ENCODE measurements at regions not wholly inside any gene's neighbourhood (a gene's known extent, or its start where the extent isn't known, plus 50 kb on each side); places are given as distances from the start of the nearest gene placed in this dataset.

GRCh38 chr2:117170897-117171296, 643.6 kb upstream of the DDX18 start:
- no peak for DNase-seq (ENCODE audit: extremely low spot score, unreplicated experiment)
- Mint-ChIP-seq H3K9me3 (ENCODE audit: unreplicated experiment) (peaks cover 30% of the 10 kb centered on the region), H3K4me1 (ENCODE audit: unreplicated experiment) (no peaks in the 10 kb centered on the region), H3K36me3 (ENCODE audit: unreplicated experiment) (no peaks in the 10 kb centered on the region), H3K4me3 (ENCODE audit: unreplicated experiment) (no peak overlapping the region), H3K27ac (ENCODE audit: unreplicated experiment) (no peak overlapping the region), H3K27me3 (ENCODE audit: unreplicated experiment) (no peaks in the 10 kb centered on the region)
- no peak for TF ChIP-seq CTCF (IDR thresholded peaks at IDR 0.05)

- DNase-seq (ENCODE audit: extremely low spot score, unreplicated experiment): no peak
- no peaks in the 10 kb centered on the region for H3K27me3 Mint-ChIP-seq (ENCODE audit: unreplicated experiment)
- H3K9me3 Mint-ChIP-seq (ENCODE audit: unreplicated experiment): peaks cover 6% of the 10 kb centered on the region
- H3K27ac Mint-ChIP-seq (ENCODE audit: unreplicated experiment): no peak overlapping the region
- TF ChIP-seq CTCF (IDR thresholded peaks at IDR 0.05): no peak
- no peaks in the 10 kb centered on the region for H3K36me3 Mint-ChIP-seq (ENCODE audit: unreplicated experiment)
- no peak overlapping the region for H3K4me3 Mint-ChIP-seq (ENCODE audit: unreplicated experiment)
- no peaks in the 10 kb centered on the region for H3K4me1 Mint-ChIP-seq (ENCODE audit: unreplicated experiment)
These were observed 635.1 kb upstream of the DDX18 start for GRCh38 chr2:117179405-117179804.

- no peaks in the 10 kb centered on the region for H3K27me3 Mint-ChIP-seq (ENCODE audit: unreplicated experiment)
- H3K4me1 Mint-ChIP-seq (ENCODE audit: unreplicated experiment): no peaks in the 10 kb centered on the region
- DNase-seq (ENCODE audit: extremely low spot score, unreplicated experiment): no peak
- H3K9me3 Mint-ChIP-seq (ENCODE audit: unreplicated experiment): peaks cover 3% of the 10 kb centered on the region
- no peak overlapping the region for H3K4me3 Mint-ChIP-seq (ENCODE audit: unreplicated experiment)
- TF ChIP-seq CTCF (IDR thresholded peaks at IDR 0.05): no peak
- no peaks in the 10 kb centered on the region for H3K36me3 Mint-ChIP-seq (ENCODE audit: unreplicated experiment)
- no peak overlapping the region for H3K27ac Mint-ChIP-seq (ENCODE audit: unreplicated experiment)
These were observed 623.5 kb upstream of the DDX18 start for GRCh38 chr2:117190856-117191559.

GRCh38 chr2:117195381-117195780, 619.1 kb upstream of the DDX18 start:
- Mint-ChIP-seq H3K9me3 (ENCODE audit: unreplicated experiment) (peaks cover 3% of the 10 kb centered on the region), H3K36me3 (ENCODE audit: unreplicated experiment) (no peaks in the 10 kb centered on the region), H3K27ac (ENCODE audit: unreplicated experiment) (no peak overlapping the region), H3K4me1 (ENCODE audit: unreplicated experiment) (no peaks in the 10 kb centered on the region), H3K27me3 (ENCODE audit: unreplicated experiment) (no peaks in the 10 kb centered on the region), H3K4me3 (ENCODE audit: unreplicated experiment) (no peak overlapping the region)
- no peak for DNase-seq (ENCODE audit: extremely low spot score, unreplicated experiment)
- no peak for TF ChIP-seq CTCF (IDR thresholded peaks at IDR 0.05)

GRCh38 chr2:117199511-117199910, 615.0 kb upstream of the DDX18 start:
- no peak overlapping the region for H3K4me3 Mint-ChIP-seq (ENCODE audit: unreplicated experiment)
- DNase-seq (ENCODE audit: extremely low spot score, unreplicated experiment): no peak
- H3K9me3 Mint-ChIP-seq (ENCODE audit: unreplicated experiment): peaks cover 10% of the 10 kb centered on the region
- no peak overlapping the region for H3K27ac Mint-ChIP-seq (ENCODE audit: unreplicated experiment)
- H3K27me3 Mint-ChIP-seq (ENCODE audit: unreplicated experiment): no peaks in the 10 kb centered on the region
- H3K4me1 Mint-ChIP-seq (ENCODE audit: unreplicated experiment): no peaks in the 10 kb centered on the region
- H3K36me3 Mint-ChIP-seq (ENCODE audit: unreplicated experiment): no peaks in the 10 kb centered on the region
- no peak for TF ChIP-seq CTCF (IDR thresholded peaks at IDR 0.05)
